ENCODE measurements at regions not wholly inside any gene's neighbourhood (a gene's known extent, or its start where the extent isn't known, plus 50 kb on each side); places are given as distances from the start of the nearest gene placed in this dataset.

DNA sequence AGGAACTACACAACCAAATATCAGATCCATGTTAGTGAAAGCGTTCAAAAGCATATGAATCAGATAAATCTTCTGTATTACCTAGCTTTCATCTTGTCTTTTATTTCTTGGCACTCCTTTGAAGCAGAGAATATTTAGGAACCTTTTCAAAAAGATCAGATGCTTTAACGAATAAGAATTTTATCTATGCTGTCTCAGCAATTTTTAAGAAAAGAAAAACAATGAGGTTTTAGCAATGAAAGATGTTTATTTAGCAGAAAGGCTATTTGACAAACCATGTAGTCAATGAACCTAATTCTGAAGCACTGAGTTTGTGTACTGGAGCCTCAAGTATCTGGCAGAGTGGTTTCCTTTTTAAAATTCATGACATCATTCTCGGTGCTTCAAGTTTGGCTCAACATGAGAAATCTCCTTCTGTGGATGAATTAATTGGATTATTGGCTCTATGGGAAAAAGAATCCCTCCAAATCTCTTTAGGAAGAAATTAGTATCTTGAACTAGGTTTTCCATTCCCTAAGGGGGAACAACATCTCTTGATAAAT is 534.7 kb downstream of the CAAP1 start:
- no peak for ATAC-seq
- Mint-ChIP-seq H3K4me1 (no peaks in the 10 kb centered on the region), H3K27me3 (ENCODE audit: low read depth in 2 of 2) (no peaks in the 10 kb centered on the region), H3K9me3 (peaks cover 9 to 12% of the 10 kb centered on the region in 2 donors), H3K27ac (no peak overlapping the region), H3K36me3 (no peaks in the 10 kb centered on the region), H3K4me3 (no peak overlapping the region)
- no peak overlapping the region for H3K4me3 ChIP-seq (ENCODE audit: low read length)
- H3K36me3 ChIP-seq (ENCODE audit: control insufficient read depth, insufficient read depth, low read length), result no peaks in the 10 kb centered on the region
- H3K27me3 ChIP-seq (ENCODE audit: control insufficient read depth, insufficient read depth, low read length), result no peaks in the 10 kb centered on the region
- 76% methylated on average over 2 of the region's 3 CpGs for WGBS (ENCODE audit: insufficient coverage)
- H3K9me3 ChIP-seq (ENCODE audit: control insufficient read depth, insufficient read depth, low read length), result no peaks in the 10 kb centered on the region
- DNase-seq, result no peak
- H3K4me1 ChIP-seq (ENCODE audit: control insufficient read depth, insufficient read depth, low read length), result no peaks in the 10 kb centered on the region
- no peak overlapping the region for H3K27ac ChIP-seq (ENCODE audit: low read length)
- TF ChIP-seq, protein P1, sequence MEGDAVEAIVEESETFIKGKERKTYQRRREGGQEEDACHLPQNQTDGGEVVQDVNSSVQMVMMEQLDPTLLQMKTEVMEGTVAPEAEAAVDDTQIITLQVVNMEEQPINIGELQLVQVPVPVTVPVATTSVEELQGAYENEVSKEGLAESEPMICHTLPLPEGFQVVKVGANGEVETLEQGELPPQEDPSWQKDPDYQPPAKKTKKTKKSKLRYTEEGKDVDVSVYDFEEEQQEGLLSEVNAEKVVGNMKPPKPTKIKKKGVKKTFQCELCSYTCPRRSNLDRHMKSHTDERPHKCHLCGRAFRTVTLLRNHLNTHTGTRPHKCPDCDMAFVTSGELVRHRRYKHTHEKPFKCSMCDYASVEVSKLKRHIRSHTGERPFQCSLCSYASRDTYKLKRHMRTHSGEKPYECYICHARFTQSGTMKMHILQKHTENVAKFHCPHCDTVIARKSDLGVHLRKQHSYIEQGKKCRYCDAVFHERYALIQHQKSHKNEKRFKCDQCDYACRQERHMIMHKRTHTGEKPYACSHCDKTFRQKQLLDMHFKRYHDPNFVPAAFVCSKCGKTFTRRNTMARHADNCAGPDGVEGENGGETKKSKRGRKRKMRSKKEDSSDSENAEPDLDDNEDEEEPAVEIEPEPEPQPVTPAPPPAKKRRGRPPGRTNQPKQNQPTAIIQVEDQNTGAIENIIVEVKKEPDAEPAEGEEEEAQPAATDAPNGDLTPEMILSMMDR (IDR thresholded peaks at IDR 0.05), result no peak
- intact Hi-C loops (cut with micrococcal nuclease), result no loop called here

DNA sequence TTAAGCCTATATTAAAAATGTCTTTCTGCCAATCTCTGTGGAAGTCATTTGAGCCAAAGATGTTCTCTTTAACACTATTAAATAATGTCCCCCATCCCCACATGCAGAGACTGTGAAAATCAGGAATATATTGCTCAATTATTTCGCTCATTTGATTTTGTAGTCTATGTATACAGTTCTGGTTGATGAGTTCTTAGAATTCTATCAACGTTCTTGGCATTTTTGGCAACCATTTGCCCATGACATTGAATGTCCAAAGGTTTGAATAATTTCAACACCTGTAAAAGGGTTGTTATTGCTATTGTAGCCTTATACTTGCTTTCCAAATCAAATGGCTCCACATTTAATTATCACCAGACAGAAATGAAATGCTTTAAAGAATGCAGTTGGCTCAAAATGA is 536.1 kb downstream of the CAAP1 start:
- no peak overlapping the region for H3K27ac ChIP-seq (ENCODE audit: low read length)
- H3K27ac Mint-ChIP-seq, result no peak overlapping the region
- ATAC-seq (no peak), DNase-seq (no peak)
- no peaks in the 10 kb centered on the region for H3K27me3 ChIP-seq (ENCODE audit: control insufficient read depth, insufficient read depth, low read length)
- H3K36me3 ChIP-seq (ENCODE audit: control insufficient read depth, insufficient read depth, low read length), result no peaks in the 10 kb centered on the region
- no peaks in the 10 kb centered on the region for H3K4me1 Mint-ChIP-seq
- 55% methylated on average over 2 of the region's 2 CpGs for WGBS (ENCODE audit: insufficient coverage)
- H3K4me3 Mint-ChIP-seq, result no peak overlapping the region
- intact Hi-C loops (cut with micrococcal nuclease), result no loop called here
- H3K4me1 ChIP-seq (ENCODE audit: control insufficient read depth, insufficient read depth, low read length), result no peaks in the 10 kb centered on the region
- TF ChIP-seq, protein P1 (IDR thresholded peaks at IDR 0.05), result no peak
- H3K9me3 ChIP-seq (ENCODE audit: control insufficient read depth, insufficient read depth, low read length), result no peaks in the 10 kb centered on the region
- H3K36me3 Mint-ChIP-seq, result no peaks in the 10 kb centered on the region
- H3K4me3 ChIP-seq (ENCODE audit: low read length), result no peak overlapping the region
- H3K27me3 Mint-ChIP-seq (ENCODE audit: low read depth in 2 of 2), result no peaks in the 10 kb centered on the region
- H3K9me3 Mint-ChIP-seq, result peaks cover 7 to 17% of the 10 kb centered on the region in 2 donors

DNA sequence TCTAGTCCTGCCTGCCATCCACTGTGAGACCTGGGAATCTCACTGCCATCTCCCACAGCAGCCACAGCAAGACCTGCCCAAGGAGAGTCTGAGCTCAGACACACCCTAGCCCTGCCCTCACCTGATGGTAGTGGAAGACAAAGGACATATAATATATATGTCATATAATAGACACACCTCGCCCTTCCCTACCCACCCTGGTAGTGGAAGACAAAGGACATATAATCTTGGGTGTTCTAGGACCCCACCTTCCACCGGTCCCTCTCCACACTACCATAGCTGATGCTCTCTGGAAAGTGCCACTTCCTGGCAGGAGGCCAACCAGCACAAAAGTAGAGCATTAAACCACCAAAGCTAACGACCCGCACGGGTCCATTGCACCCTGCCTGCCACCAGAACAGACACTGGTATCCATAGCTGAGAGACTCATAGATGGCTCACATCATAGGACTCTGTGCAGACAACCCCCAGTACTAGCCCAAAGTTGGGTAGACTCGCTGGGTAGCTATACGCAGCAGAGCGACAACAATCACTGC is 545.6 kb downstream of the CAAP1 start:
- H3K4me3 ChIP-seq (ENCODE audit: low read length), result no peak overlapping the region
- Mint-ChIP-seq H3K27ac (no peak overlapping the region), H3K27me3 (ENCODE audit: low read depth in 2 of 2) (no peaks in the 10 kb centered on the region), H3K4me3 (no peak overlapping the region), H3K9me3 (peaks cover 12 to 27% of the 10 kb centered on the region in 2 donors), H3K36me3 (no peaks in the 10 kb centered on the region), H3K4me1 (no peaks in the 10 kb centered on the region)
- intact Hi-C loops (cut with micrococcal nuclease), result no loop called here
- peaks cover 13% of the 10 kb centered on the region for H3K9me3 ChIP-seq (ENCODE audit: control insufficient read depth, insufficient read depth, low read length)
- TF ChIP-seq, protein P1 (IDR thresholded peaks at IDR 0.05), result no peak
- H3K27ac ChIP-seq (ENCODE audit: low read length), result no peak overlapping the region
- H3K27me3 ChIP-seq (ENCODE audit: control insufficient read depth, insufficient read depth, low read length), result no peaks in the 10 kb centered on the region
- 76% methylated on average over 7 of the region's 8 CpGs for WGBS (ENCODE audit: insufficient coverage)
- DNase-seq (no peak), ATAC-seq (no peak)
- no peaks in the 10 kb centered on the region for H3K4me1 ChIP-seq (ENCODE audit: control insufficient read depth, insufficient read depth, low read length)
- H3K36me3 ChIP-seq (ENCODE audit: control insufficient read depth, insufficient read depth, low read length), result no peaks in the 10 kb centered on the region

DNA sequence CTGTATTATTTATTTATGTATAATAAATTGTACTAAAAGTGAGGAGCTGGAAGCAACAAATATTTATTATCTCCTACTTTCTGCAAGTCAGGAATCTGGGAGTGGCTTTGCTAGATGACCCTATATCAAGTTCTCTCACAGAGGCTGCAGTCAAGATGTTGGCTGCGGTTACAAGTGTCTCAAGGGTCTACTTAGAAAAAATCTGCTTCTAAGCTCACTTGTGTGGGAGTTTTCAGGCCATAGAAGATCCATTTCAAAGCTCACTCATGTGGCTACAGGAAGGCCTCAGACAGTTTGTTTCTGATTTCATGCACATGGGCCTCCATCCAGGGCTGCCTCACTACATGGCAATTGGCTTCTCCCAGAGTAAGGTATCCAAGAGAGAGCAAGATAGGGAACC is 551.1 kb downstream of the CAAP1 start:
- Histone ChIP-seq H3K27ac (ENCODE audit: low read length) (no peak overlapping the region), H3K27me3 (ENCODE audit: control insufficient read depth, insufficient read depth, low read length) (no peaks in the 10 kb centered on the region), H3K36me3 (ENCODE audit: control insufficient read depth, insufficient read depth, low read length) (no peaks in the 10 kb centered on the region), H3K4me1 (ENCODE audit: control insufficient read depth, insufficient read depth, low read length) (no peaks in the 10 kb centered on the region), H3K4me3 (ENCODE audit: low read length) (no peak overlapping the region), H3K9me3 (ENCODE audit: control insufficient read depth, insufficient read depth, low read length) (peaks cover 5% of the 10 kb centered on the region)
- H3K36me3 Mint-ChIP-seq, result no peaks in the 10 kb centered on the region
- no peaks in the 10 kb centered on the region for H3K4me1 Mint-ChIP-seq
- WGBS (ENCODE audit: insufficient coverage), result 89% methylated on average over 1 of the region's 1 CpG
- TF ChIP-seq, protein P1 (IDR thresholded peaks at IDR 0.05), result no peak
- H3K9me3 Mint-ChIP-seq, result peaks cover 13 to 16% of the 10 kb centered on the region in 2 donors
- H3K27ac Mint-ChIP-seq, result no peak overlapping the region
- no peak for DNase-seq
- H3K27me3 Mint-ChIP-seq (ENCODE audit: low read depth in 2 of 2), result no peaks in the 10 kb centered on the region
- H3K4me3 Mint-ChIP-seq, result no peak overlapping the region
- no peak for ATAC-seq
- intact Hi-C loops (cut with micrococcal nuclease), result no loop called here

Data from natural killer cell (primary cell).